Kasumi-1 (cell line): ENCODE measurements at regions not wholly inside any gene's neighbourhood (a gene's known extent, or its start where the extent isn't known, plus 50 kb on each side); places are given as distances from the start of the nearest gene placed in this dataset.
"Not testable (repeated sequence)": the region's sequence is repeated elsewhere in the genome, so short reads cannot be mapped to it uniquely, and the experiment has no call there.

Experiments used
- DNase-seq, 2 experiments: peaks; one replicate each; lab custom pipeline; 2025; lab: John Stamatoyannopoulos, UW

- no peak for DNase-seq
Observed at GRCh38 chr5:117638581-117638980, 1064.0 kb upstream of the SEMA6A start.

- no peak for DNase-seq
Observed at GRCh38 chr5:117633093-117633492, 1058.5 kb upstream of the SEMA6A start.

- no peak for DNase-seq
Observed at GRCh38 chr5:117624201-117624600, 1049.6 kb upstream of the SEMA6A start.

- no peak for DNase-seq
Observed at GRCh38 chr5:117623042-117623805, 1048.6 kb upstream of the SEMA6A start.

- DNase-seq: no peak
Observed at GRCh38 chr5:117621921-117622320, 1047.3 kb upstream of the SEMA6A start.

GRCh38 chr5:117615226-117615625 is 1040.6 kb upstream of the SEMA6A start:
- DNase-seq: no peak

GRCh38 chr5:117614408-117614807 is 1039.8 kb upstream of the SEMA6A start:
- no peak for DNase-seq

- DNase-seq: no peak
Observed at GRCh38 chr5:117604845-117605244, 1030.2 kb upstream of the SEMA6A start.

GRCh38 chr5:117599811-117600210 is 1025.2 kb upstream of the SEMA6A start:
- DNase-seq: not testable (repeated sequence)

- DNase-seq: no peak
Observed at GRCh38 chr5:117594166-117594565, 1019.5 kb upstream of the SEMA6A start.

GRCh38 chr5:117590944-117591343 is 1016.3 kb upstream of the SEMA6A start:
- DNase-seq: peak; percentile 1 to 46

GRCh38 chr5:117588611-117589010 is 1014.0 kb upstream of the SEMA6A start:
- no peak for DNase-seq

GRCh38 chr5:117587111-117587510 is 1012.5 kb upstream of the SEMA6A start:
- DNase-seq: no peak

GRCh38 chr5:117568622-117569021 is 994.0 kb upstream of the SEMA6A start:
- no peak for DNase-seq

- DNase-seq: no peak
Observed at GRCh38 chr5:117568126-117568525, 993.5 kb upstream of the SEMA6A start.

- no peak for DNase-seq
Observed at GRCh38 chr5:117562647-117563046, 988.0 kb upstream of the SEMA6A start.

GRCh38 chr5:117561531-117561930 is 986.9 kb upstream of the SEMA6A start:
- no peak for DNase-seq

GRCh38 chr5:117559005-117559844 is 984.6 kb upstream of the SEMA6A start:
- DNase-seq: no peak

- DNase-seq: no peak
Observed at GRCh38 chr5:117551236-117551635, 976.6 kb upstream of the SEMA6A start.

GRCh38 chr5:117547192-117547591 is 972.6 kb upstream of the SEMA6A start:
- no peak for DNase-seq

- DNase-seq: no peak
Observed at GRCh38 chr5:117539692-117540091, 965.1 kb upstream of the SEMA6A start.

GRCh38 chr5:117533792-117534191 is 959.2 kb upstream of the SEMA6A start:
- no peak for DNase-seq

- not testable (repeated sequence) for DNase-seq
Observed at GRCh38 chr5:117533051-117533670, 958.5 kb upstream of the SEMA6A start.
